ENCODE measurements at regions not wholly inside any gene's neighbourhood (a gene's known extent, or its start where the extent isn't known, plus 50 kb on each side); places are given as distances from the start of the nearest gene placed in this dataset.
"Not testable (repeated sequence)": the region's sequence is repeated elsewhere in the genome, so short reads cannot be mapped to it uniquely, and the experiment has no call there.

- POLR2A ChIA-PET: no interaction called here
- DNase-seq (no peak), ATAC-seq (ENCODE audit: low read depth) (no peak)
- Mint-ChIP-seq H3K4me1 (no peaks in the 10 kb centered on the region), H3K27me3 (no peaks in the 10 kb centered on the region), H3K9me3 (no peaks in the 10 kb centered on the region), H3K27ac (no peak overlapping the region), H3K36me3 (ENCODE audit: low read depth) (no peaks in the 10 kb centered on the region), H3K4me3 (no peak overlapping the region)
- intact Hi-C loops (cut with micrococcal nuclease): no loop called here
- no peak for TF ChIP-seq CTCF (IDR thresholded peaks at IDR 0.05)
- CTCF ChIA-PET: no interaction called here
These were observed 527.6 kb downstream of the DIPK2A start for GRCh38 chr3:144499001-144499930.

DNA sequence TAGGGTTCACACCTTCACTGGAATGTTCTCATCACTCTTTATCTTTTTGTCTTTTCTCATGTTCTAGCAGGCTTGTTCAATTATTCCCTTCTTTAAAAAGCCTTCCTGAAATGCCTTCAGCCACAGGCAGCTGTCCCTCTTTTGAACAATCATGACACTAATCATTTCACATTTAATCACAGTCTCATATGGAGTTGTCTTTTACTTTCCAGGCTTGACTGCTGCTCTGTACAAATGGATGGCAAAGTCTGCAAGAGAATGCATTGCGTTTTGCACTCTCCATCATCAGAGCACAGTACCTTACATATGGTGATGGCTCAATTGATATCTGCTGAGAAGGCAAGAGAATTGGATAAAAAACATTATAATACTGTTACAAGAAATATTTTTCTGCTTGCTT lies 529.8 kb downstream of the DIPK2A start:
- ChIA-PET POLR2A (no interaction called here), CTCF (no interaction called here)
- Mint-ChIP-seq H3K9me3 (no peaks in the 10 kb centered on the region), H3K27ac (no peak overlapping the region), H3K27me3 (no peaks in the 10 kb centered on the region), H3K36me3 (ENCODE audit: low read depth) (no peaks in the 10 kb centered on the region), H3K4me1 (no peaks in the 10 kb centered on the region), H3K4me3 (no peak overlapping the region)
- DNase-seq: no peak
- ATAC-seq (ENCODE audit: low read depth): no peak
- intact Hi-C loops (cut with micrococcal nuclease): no loop called here
- TF ChIP-seq CTCF (IDR thresholded peaks at IDR 0.05): no peak

DNA sequence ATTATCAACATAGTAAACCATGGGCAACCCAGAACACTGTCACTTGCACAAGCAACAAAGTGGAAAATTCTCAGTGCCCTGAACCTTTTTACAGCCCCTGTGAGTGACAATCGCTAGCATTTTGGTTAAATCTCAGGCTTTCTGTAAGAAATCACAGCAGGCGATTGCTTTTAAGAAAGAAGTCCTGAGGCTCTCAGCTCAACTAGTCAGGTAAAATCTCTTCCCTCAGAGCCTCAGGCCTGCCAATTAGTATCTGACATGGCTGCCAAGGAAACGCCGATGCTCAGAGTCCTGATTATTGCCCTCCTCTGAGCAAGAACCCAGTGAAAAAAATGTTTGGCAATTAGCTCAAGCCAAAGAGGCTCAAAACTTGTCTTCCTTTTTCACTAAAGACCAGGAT lies 530.8 kb downstream of the DIPK2A start:
- CTCF ChIA-PET: no interaction called here
- intact Hi-C loops (cut with micrococcal nuclease): no loop called here
- no peaks in the 10 kb centered on the region for H3K4me1 Mint-ChIP-seq

GRCh38 chr3:144506375-144506774 lies 534.8 kb downstream of the DIPK2A start:
- CTCF ChIA-PET; H3K36me3 Mint-ChIP-seq (ENCODE audit: low read depth); DNase-seq; intact Hi-C loops (cut with micrococcal nuclease); H3K27me3 Mint-ChIP-seq; H3K9me3 Mint-ChIP-seq; H3K27ac Mint-ChIP-seq; POLR2A ChIA-PET; H3K4me1 Mint-ChIP-seq; ATAC-seq (ENCODE audit: low read depth); H3K4me3 Mint-ChIP-seq: not testable (repeated sequence)

More for the DNA sequence above, 530.8 kb downstream of the DIPK2A start:
- Mint-ChIP-seq H3K27ac (no peak overlapping the region), H3K27me3 (no peaks in the 10 kb centered on the region), H3K36me3 (ENCODE audit: low read depth) (no peaks in the 10 kb centered on the region), H3K9me3 (no peaks in the 10 kb centered on the region), H3K4me3 (no peak overlapping the region)
- ATAC-seq (ENCODE audit: low read depth) (no peak), DNase-seq (no peak)
- TF ChIP-seq CTCF (IDR thresholded peaks at IDR 0.05): no peak
- POLR2A ChIA-PET: no interaction called here

DNA sequence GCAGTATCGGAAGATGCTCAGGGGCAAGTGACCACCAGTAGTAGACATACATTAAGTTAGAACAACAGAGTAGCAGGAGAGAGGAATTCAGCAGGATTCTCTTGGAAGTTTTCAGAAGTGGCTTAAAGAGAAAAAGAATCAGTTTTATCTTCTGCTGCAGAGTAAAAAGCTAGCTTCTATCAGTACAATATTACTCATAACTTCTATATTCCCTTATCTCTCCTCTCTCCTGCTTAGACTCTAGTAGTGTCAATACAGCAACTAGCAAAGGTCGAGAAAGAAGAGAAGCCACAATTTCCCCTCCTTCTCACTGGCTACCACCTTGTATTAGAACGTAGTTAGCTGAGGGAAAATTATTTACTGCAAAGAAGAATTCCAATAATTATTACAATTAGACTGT lies 539.7 kb downstream of the DIPK2A start:
- no peak overlapping the region for H3K4me3 Mint-ChIP-seq
- no peak for TF ChIP-seq CTCF (IDR thresholded peaks at IDR 0.05)
- ATAC-seq (ENCODE audit: low read depth): no peak
- intact Hi-C loops (cut with micrococcal nuclease): no loop called here
- no peak for DNase-seq
- H3K4me1 Mint-ChIP-seq: no peaks in the 10 kb centered on the region
- ChIA-PET CTCF (no interaction called here), POLR2A (no interaction called here)
- H3K36me3 Mint-ChIP-seq (ENCODE audit: low read depth): no peaks in the 10 kb centered on the region
- no peaks in the 10 kb centered on the region for H3K27me3 Mint-ChIP-seq
- no peaks in the 10 kb centered on the region for H3K9me3 Mint-ChIP-seq
- H3K27ac Mint-ChIP-seq: no peak overlapping the region

- no peaks in the 10 kb centered on the region for H3K4me1 Mint-ChIP-seq
- intact Hi-C loops (cut with micrococcal nuclease): no loop called here
- no peak for DNase-seq
- ChIA-PET CTCF (no interaction called here), POLR2A (no interaction called here)
- H3K27ac Mint-ChIP-seq: no peak overlapping the region
- H3K4me3 Mint-ChIP-seq: no peak overlapping the region
- no peaks in the 10 kb centered on the region for H3K9me3 Mint-ChIP-seq
- no peak for ATAC-seq (ENCODE audit: low read depth)
- TF ChIP-seq CTCF (IDR thresholded peaks at IDR 0.05): no peak
- no peaks in the 10 kb centered on the region for H3K27me3 Mint-ChIP-seq
- no peaks in the 10 kb centered on the region for H3K36me3 Mint-ChIP-seq (ENCODE audit: low read depth)
These were observed 544.4 kb downstream of the DIPK2A start for GRCh38 chr3:144516026-144516425.

Data from activated B cell treated with CpG ODN at 0.5 μM for 24 hours (primary cell).